Epithelial cell of proximal tubule (primary cell): ENCODE measurements at regions not wholly inside any gene's neighbourhood (a gene's known extent, or its start where the extent isn't known, plus 50 kb on each side); places are given as distances from the start of the nearest gene placed in this dataset.

Source experiments
- DNase-seq: peaks from one replicate; pipeline ENCODE4 v3.0.0-alpha.2; 2011; ENCODE audit warnings: low read depth
- H3K4me3 ChIP-seq: 2 replicates; pipeline ENCODE4 v1.5.1; 2011; ENCODE audit warnings: low read depth, mild to moderate bottlenecking, low read length
- CTCF ChIP-seq: conservative IDR thresholded peaks from 2 replicates; pipeline ENCODE4 v1.5.1; 2012; ENCODE audit warnings: low read depth, mild to moderate bottlenecking, low read length

- no peak overlapping the region for H3K4me3 ChIP-seq
- no peak for DNase-seq
- TF ChIP-seq CTCF: no peak
Observed at GRCh38 chr17:71921796-71922195, 199.0 kb upstream of the SOX9 start.

GRCh38 chr17:71922439-71922838 is 198.4 kb upstream of the SOX9 start:
- TF ChIP-seq CTCF: no peak
- DNase-seq: peak; percentile 96
- H3K4me3 ChIP-seq: no peak overlapping the region

GRCh38 chr17:71926746-71927398 is 193.9 kb upstream of the SOX9 start:
- no peak overlapping the region for H3K4me3 ChIP-seq
- TF ChIP-seq CTCF: no peak
- DNase-seq: peak; percentile 77

- TF ChIP-seq CTCF: no peak
- H3K4me3 ChIP-seq: no peak overlapping the region
- no peak for DNase-seq
Observed at GRCh38 chr17:71933306-71933705, 187.5 kb upstream of the SOX9 start.

- no peak overlapping the region for H3K4me3 ChIP-seq
- no peak for TF ChIP-seq CTCF
- DNase-seq: no peak
Observed at GRCh38 chr17:71934520-71934919, 186.3 kb upstream of the SOX9 start.

GRCh38 chr17:71935341-71935740 is 185.5 kb upstream of the SOX9 start:
- no peak overlapping the region for H3K4me3 ChIP-seq
- DNase-seq: no peak
- no peak for TF ChIP-seq CTCF

GRCh38 chr17:71936977-71937376 is 183.8 kb upstream of the SOX9 start:
- no peak for TF ChIP-seq CTCF
- DNase-seq: no peak
- H3K4me3 ChIP-seq: no peak overlapping the region
